ENCODE measurements at regions not wholly inside any gene's neighbourhood (a gene's known extent, or its start where the extent isn't known, plus 50 kb on each side); places are given as distances from the start of the nearest gene placed in this dataset.

DNA sequence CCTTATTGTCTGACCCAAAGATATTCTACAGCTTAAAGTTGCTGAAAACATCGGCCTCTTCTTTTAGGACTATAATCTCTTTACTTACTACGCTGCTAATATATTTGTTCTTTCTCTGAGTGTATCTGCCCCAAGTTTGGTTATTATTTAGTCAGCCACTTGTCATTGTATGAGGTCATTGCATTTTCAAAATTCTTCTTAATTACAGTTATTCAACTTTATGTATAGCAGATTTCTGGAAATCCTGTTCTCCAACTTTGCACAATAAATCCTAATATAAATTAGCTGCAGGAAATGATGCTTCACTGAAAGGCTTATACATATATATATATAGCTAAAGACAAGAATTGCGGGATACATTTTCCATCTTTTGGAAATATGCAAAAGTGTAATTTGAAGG is 88.5 kb upstream of the HIVEP1 start:
- TF ChIP-seq, protein P1, sequence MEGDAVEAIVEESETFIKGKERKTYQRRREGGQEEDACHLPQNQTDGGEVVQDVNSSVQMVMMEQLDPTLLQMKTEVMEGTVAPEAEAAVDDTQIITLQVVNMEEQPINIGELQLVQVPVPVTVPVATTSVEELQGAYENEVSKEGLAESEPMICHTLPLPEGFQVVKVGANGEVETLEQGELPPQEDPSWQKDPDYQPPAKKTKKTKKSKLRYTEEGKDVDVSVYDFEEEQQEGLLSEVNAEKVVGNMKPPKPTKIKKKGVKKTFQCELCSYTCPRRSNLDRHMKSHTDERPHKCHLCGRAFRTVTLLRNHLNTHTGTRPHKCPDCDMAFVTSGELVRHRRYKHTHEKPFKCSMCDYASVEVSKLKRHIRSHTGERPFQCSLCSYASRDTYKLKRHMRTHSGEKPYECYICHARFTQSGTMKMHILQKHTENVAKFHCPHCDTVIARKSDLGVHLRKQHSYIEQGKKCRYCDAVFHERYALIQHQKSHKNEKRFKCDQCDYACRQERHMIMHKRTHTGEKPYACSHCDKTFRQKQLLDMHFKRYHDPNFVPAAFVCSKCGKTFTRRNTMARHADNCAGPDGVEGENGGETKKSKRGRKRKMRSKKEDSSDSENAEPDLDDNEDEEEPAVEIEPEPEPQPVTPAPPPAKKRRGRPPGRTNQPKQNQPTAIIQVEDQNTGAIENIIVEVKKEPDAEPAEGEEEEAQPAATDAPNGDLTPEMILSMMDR (IDR thresholded peaks at IDR 0.05; ENCODE audit: insufficient read depth, low read depth, low read length), result no peak
- TF ChIP-seq EZH2 (IDR thresholded peaks at IDR 0.05; ENCODE audit: insufficient read depth, low read length), result no peak
